PFSK-1 (cell line): ENCODE measurements at regions not wholly inside any gene's neighbourhood (a gene's known extent, or its start where the extent isn't known, plus 50 kb on each side); places are given as distances from the start of the nearest gene placed in this dataset.

Experiments used
- FOXP2 ChIP-seq: optimal IDR thresholded peaks from 2 replicates; pipeline ENCODE3; 2011; ENCODE audit warnings: borderline replicate concordance, control low read depth, inconsistent platforms; ENCODE audit not compliant: insufficient read depth; ENCODE audit errors: extremely low read length, extremely low read depth
- POLR2AphosphoS5 ChIP-seq: IDR thresholded peaks from 2 replicates; pipeline ENCODE4 v1.6.1; 2012; ENCODE audit warnings: low read depth, mild to moderate bottlenecking, control low read depth, low read length, moderate library complexity
- SIN3A ChIP-seq: IDR thresholded peaks from 2 replicates; pipeline ENCODE4 v1.6.1; 2012; ENCODE audit warnings: mild to moderate bottlenecking, low read length, moderate library complexity, borderline replicate concordance; ENCODE audit not compliant: insufficient read depth
- TAF1 ChIP-seq: IDR thresholded peaks from 2 replicates; pipeline ENCODE4 v1.6.1; 2012; ENCODE audit warnings: low read length, control low read depth, borderline replicate concordance; ENCODE audit not compliant: insufficient read depth
- TF ChIP-seq, protein P1 (sequence below), 2 experiments: IDR thresholded peaks; 2 replicates each; pipeline versions ENCODE4 v1.6.1 to v1.8.0; 2011 to 2012; ENCODE audit warnings: low read depth in 2 of 2, low read length in 2 of 2, control low read depth in 1 of 2, inconsistent platforms in 1 of 2, mild to moderate bottlenecking in 1 of 2, moderate library complexity in 1 of 2; ENCODE audit not compliant: insufficient read depth in 1 of 2

- TF ChIP-seq SIN3A (no peak), POLR2AphosphoS5 (no peak), FOXP2 (no peak), TAF1 (no peak)
- TF ChIP-seq, protein P1, sequence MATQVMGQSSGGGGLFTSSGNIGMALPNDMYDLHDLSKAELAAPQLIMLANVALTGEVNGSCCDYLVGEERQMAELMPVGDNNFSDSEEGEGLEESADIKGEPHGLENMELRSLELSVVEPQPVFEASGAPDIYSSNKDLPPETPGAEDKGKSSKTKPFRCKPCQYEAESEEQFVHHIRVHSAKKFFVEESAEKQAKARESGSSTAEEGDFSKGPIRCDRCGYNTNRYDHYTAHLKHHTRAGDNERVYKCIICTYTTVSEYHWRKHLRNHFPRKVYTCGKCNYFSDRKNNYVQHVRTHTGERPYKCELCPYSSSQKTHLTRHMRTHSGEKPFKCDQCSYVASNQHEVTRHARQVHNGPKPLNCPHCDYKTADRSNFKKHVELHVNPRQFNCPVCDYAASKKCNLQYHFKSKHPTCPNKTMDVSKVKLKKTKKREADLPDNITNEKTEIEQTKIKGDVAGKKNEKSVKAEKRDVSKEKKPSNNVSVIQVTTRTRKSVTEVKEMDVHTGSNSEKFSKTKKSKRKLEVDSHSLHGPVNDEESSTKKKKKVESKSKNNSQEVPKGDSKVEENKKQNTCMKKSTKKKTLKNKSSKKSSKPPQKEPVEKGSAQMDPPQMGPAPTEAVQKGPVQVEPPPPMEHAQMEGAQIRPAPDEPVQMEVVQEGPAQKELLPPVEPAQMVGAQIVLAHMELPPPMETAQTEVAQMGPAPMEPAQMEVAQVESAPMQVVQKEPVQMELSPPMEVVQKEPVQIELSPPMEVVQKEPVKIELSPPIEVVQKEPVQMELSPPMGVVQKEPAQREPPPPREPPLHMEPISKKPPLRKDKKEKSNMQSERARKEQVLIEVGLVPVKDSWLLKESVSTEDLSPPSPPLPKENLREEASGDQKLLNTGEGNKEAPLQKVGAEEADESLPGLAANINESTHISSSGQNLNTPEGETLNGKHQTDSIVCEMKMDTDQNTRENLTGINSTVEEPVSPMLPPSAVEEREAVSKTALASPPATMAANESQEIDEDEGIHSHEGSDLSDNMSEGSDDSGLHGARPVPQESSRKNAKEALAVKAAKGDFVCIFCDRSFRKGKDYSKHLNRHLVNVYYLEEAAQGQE (IDR thresholded peaks at IDR 0.05; ENCODE audit: insufficient read depth in 1 of 2, low read depth in 2 of 2, low read length in 2 of 2) = no peak
These were observed 92.7 kb upstream of the RARB start for GRCh38 chr3:25335356-25335755.

DNA sequence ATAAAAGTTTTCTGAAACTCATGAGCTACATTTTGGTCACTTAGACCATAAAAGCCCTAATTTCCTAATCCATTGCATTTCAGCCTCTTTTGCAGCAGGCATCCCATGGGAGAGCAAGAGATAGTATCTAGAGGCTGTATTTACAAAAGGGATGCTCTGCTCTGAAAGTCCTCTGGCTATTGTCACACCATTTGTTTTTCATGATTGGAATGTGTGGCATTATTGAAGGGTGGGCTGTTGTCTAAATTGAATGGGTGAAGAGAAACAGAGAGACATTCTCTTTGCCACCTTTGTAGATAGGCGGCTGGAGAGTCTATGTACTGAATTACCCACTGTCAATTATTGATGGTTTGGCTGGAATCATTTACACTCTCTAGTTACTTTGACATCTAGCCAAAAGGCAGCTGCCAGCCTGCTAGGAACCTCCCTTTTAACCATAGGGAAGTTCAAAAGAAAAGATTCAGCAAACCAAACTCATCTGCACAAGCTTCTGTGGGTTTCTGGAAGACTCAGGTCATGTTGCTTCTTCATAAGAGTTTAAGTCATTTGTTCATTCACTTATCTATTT lies 89.8 kb upstream of the RARB start:
- no peak for TF ChIP-seq SIN3A
- TF ChIP-seq FOXP2 = no peak
- TF ChIP-seq TAF1 = no peak
- TF ChIP-seq, protein P1 (IDR thresholded peaks at IDR 0.05; ENCODE audit: insufficient read depth in 1 of 2, low read depth in 2 of 2, low read length in 2 of 2) = no peak
- no peak for TF ChIP-seq POLR2AphosphoS5

GRCh38 chr3:25339225-25339624 lies 88.8 kb upstream of the RARB start:
- TF ChIP-seq SIN3A (no peak), POLR2AphosphoS5 (no peak), FOXP2 (no peak)

GRCh38 chr3:25344670-25345069 lies 83.4 kb upstream of the RARB start:
- TF ChIP-seq, protein P1 (IDR thresholded peaks at IDR 0.05; ENCODE audit: insufficient read depth in 1 of 2, low read depth in 2 of 2, low read length in 2 of 2) = no peak
- TF ChIP-seq POLR2AphosphoS5 = no peak
- TF ChIP-seq SIN3A = no peak
- TF ChIP-seq FOXP2 = no peak
- TF ChIP-seq TAF1 = no peak

DNA sequence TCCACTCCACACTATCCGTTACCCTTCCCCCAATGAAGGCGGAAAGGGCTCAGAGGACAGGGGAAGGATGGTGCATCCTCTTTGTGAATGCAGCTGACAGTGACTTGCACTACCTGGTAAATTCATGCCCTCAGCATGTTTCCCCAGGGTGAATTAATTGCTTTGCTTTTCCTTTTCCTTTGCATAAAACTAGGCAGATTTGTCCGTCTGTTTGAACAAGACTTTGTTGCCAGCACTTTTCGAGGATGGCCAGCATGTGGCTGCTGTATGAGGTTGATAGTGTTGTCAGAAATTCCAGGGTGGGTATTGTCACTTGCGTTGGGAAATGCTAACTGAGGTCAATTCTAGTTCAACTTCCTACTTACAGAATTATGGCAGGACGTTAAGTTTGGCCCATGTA lies 79.0 kb upstream of the RARB start:
- TF ChIP-seq POLR2AphosphoS5 (no peak), SIN3A (no peak), TAF1 (no peak), FOXP2 (no peak)
- TF ChIP-seq, protein P1 (IDR thresholded peaks at IDR 0.05; ENCODE audit: insufficient read depth in 1 of 2, low read depth in 2 of 2, low read length in 2 of 2) = no peak
